Endometrium (tissue), 2 donors: ENCODE measurements at regions not wholly inside any gene's neighbourhood (a gene's known extent, or its start where the extent isn't known, plus 50 kb on each side); places are given as distances from the start of the nearest gene placed in this dataset.
"Not testable (repeated sequence)": the region's sequence is repeated elsewhere in the genome, so short reads cannot be mapped to it uniquely, and the experiment has no call there.

Source experiments
- FAIRE-seq: peaks from 2 replicates; lab custom pipeline; 2012; peaks lifted over from hg19 to GRCh38; lab: Jason Lieb, UNC
- donor health status: control.
- donor health status: control.

DNA sequence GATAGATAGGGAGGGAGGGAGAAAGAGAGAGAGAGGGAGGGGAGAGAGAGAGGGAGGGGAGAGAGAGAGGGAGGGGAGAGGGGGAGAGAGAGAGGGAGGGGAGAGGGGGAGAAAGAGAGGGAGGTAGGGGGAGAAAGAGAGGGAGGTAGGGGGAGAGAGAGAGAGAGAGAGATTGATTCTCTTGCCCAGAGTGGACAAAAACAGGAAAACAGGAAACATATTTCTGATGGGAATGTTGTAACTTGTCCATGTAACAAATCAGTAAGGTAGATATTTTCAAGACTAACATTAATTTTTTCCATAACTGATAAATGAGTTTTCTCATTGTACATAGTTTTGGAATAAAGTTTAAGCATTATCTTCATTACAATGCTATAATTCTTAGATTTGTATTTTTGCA lies 811.7 kb upstream of the GRAMD2B start:
- FAIRE-seq: no peak

DNA sequence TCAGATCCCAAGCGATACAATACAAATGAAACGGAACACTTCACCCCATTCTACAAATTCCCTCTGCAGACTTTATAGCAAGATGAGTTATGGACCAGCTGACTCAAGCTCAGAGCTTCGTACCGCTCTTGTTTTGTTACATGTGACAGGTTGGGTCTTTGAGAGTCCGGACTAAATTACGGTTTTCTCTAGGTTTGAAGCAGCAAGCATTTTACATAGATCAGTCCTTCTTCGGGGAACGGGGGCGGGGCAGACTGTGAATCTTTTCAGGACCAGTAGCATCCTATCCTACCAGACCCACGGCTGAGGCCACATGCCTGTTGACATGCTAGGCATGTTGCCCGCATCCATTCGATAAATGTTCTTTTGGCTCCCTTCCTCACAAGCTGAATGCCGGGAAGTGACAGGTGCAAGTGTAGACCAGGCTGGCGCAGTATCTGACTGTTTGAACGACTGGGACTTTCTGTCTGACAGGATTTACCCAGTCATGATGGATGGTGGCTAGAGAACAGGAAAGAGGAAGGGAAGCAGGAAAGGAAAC lies 811.0 kb upstream of the GRAMD2B start:
- FAIRE-seq: no peak

DNA sequence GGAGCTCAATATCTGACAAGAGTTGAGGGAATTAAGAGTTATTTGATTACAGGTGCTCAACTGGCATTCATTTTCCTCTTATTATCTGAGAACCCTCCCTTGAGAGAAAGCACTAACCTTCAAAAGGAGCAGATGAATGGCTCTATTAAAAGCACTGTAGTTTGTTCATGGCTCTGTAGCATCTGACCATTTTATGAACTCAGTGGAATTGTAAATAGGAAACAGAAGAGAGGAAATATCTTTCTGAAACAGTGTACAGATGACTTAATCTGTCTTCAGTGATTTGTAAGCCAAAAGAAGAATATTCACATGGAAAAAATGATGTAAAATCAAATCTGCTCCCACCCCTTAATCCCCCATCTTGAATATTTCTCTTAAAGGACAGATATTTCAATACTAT lies 810.4 kb upstream of the GRAMD2B start:
- no peak for FAIRE-seq

DNA sequence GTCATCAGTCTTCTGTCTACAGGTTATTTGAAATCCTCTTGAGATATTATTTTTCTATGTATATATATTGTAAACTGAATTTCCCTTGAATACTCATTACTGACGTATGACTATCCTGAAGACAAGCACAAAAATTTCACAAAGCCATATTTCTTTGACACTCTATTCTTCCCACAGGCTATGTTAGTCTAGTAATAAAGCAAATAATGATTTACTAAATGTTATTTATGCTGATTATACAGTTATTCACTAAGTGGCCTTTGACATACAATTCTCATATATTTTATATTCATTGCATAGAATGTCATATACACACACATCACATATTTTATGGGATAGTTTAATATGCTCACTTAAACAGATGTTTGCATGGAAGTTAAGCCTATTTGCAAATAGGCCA lies 793.0 kb upstream of the GRAMD2B start:
- FAIRE-seq: no peak

DNA sequence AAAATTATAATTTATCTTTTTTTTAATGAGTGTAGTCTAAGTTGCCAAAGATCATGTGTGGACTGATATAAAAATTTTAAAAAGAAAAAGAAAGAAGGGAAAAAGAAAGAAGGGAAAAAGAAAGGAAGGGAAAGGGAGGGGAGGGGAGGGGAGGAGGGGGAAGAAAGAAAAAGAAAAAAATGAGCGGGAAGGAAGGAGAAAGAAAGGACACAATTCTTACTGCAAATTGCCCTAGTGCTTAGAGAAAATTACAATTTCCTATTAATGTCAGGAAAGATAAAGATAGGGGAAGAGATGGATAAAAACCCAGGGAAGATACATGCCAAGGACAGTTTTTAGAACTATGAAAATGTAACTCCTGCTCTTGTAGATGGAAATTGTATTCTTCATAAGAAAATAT lies 789.7 kb upstream of the GRAMD2B start:
- no peak for FAIRE-seq

DNA sequence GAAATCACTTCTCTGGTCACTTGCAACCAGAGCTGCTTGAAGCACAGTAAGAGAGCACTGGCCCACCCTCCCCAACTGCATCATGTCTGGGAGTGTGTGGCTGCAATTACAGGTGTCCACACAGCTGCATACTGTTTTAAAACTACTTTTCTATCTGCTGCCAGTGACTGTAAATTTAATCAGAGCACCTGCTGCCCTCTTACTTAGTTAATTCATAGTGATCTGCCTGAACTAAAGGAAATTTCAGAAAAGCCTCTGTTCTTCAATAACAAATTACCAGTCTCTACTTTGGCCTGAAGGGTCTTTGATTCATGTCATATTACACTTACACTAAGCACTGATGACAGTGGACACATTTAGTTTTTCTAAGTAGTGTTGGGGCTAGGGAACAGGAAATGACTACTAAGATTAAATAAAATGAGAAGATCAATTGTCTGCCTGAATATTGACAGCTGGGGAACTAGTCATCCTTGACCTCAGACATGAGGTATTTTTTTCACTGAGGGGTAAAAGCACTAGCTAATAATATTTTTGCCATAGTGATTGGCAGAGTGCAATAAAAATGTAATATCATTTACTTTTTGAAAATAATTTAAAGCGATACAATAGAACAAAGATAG lies 788.9 kb upstream of the GRAMD2B start:
- no peak for FAIRE-seq

DNA sequence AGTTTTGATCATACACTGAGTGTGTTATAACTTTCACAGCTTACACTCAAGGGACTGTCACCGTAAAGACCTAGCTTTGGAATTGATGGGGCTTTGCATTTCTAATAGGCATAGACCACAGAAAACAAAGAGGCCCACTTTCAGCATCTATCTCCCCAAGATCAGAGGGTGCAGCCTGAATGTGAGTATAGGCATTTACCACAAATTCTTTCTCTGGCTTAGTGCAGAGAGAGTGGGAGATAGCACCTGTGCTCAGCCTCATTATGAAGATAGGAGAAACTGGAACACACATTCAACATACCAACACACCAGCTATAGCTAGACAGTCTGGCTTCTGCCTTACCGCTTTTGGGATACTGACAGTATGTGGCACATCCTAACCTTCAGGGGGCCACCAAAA lies 783.4 kb upstream of the GRAMD2B start:
- no peak for FAIRE-seq

DNA sequence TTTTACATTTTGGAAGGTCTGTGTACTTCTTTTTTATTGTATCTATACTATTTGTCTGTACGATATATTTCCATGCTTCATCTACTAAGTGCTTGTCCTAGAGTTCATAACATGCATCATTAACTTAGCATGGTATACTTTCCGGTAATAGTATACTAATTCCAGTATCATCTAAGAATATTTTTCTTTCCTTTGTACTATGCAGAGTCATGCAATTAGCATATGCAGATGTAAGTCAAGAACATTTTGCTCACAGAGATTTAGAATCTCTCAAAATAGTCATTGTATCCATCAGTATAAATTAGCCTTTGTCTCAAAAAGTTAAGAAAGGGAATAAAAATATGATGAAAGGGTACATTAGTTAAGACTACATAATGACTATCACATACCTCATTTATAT lies 770.4 kb upstream of the GRAMD2B start:
- FAIRE-seq: peak; percentile 33

DNA sequence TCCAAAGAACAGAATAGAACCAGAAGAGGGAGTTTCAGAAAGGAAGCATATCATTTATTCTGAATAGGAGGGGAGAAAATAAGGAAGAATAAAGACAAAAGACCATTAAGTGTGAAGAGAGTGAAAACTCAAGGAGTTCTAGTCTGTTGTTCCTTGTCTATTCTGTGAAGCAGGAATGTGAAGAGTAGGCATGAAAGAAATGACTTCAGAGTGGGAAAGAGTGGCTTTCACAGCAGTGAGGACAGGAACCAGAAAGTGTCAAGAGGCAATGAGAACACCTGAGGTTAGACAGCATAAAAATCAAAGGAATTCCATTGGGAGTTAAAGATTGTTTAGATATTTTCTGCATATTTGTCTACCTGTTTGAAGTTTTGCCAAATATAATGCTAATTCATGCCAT lies 768.8 kb upstream of the GRAMD2B start:
- no peak for FAIRE-seq

DNA sequence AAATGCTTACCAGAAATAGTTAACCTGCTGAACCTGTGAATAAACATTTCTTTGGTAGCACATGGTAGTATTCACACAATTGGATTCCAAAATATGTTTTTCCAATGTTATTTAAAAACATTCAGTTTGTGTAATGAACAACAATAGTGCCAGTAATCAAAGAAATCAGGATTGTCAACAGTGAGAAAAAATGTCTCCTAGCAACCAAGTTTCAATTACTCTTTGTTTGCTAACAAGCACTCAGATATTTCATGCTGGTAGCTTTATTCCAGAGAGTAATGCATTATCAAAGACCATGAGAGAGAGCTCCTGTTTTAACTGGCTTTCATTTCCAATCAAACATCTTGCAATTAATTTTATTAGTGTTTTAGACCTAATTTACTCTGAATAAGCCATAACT lies 768.1 kb upstream of the GRAMD2B start:
- FAIRE-seq: peak; percentile 48

DNA sequence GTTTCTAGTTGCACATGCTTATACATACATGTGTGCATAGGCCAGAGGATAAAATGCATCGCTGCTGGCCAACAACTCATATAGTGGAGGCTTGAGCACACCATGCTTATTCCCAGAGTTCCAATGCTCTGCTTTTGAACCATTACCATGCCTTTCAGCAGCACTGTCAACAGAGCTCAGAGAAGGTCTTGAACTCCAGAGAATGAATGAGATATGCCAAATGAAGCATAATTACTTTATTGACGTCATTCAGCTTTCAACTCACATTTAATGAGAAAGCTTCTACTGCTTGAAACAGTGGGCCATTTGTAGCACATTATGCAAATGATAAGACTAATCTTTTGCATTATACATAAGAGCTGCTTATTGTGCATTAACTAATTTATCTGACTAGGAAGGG lies 765.3 kb upstream of the GRAMD2B start:
- FAIRE-seq: no peak

DNA sequence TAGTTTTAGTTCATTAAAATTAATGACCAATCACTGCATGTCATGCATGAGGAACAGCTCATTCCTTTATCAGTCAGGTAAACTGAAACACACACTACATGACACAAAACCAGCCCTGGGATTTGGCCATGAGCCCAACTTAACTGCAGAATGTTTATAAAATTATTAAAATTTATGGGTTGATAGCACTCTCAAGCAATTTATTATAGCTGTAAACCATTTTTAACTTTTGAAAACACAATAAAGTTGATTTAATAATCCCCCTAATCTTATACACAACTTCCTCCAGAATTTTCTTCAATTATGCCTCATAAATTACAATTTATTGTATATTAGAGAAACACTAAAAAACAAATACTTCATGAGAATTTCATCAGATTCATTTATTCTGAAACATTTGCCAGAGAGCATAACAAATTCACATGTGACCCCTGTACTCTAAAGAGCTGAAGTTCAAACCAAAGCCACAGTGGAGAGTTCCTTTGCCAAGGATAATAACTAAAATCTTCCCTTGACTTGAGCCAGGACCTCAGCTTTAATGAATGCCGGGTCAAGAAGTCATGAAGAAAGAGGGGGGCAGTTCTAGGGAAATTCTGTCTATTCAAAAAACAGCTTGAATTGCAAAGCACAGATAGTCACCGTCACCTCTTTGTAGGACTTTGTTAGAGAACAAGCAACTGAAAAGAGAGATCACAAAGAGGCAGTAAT lies 763.7 kb upstream of the GRAMD2B start:
- FAIRE-seq: peak; percentile 100

DNA sequence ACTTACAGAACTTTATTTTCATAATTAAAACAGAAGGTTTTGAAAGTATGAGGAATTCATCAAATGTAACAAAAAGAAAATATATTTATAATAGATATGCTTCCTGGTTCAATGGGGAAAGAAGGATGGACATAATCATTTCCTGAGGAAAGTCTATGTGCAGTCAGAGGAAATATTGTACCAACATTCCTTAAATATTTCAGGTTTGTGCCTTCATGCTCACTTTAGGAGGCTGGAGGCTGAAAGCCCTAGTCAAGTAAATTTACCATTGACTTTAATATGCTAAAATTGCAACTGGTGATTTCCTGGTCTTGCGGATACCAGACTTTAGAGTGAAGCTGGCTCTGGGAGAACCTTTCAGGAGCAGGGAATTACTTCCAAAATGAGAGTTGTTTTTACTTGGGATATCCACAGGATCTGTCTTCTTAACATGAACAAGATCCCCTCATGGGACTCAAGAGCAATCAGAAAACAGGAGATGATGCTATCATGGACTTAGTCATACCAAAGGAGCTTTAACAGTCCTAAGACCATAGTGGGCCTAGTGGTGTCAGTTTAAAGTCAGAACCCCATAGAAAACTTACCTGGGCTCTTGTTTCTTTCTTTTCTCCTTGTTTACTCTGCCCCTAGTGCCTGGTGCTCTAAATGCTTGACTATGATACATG lies 762.8 kb upstream of the GRAMD2B start:
- no peak for FAIRE-seq

DNA sequence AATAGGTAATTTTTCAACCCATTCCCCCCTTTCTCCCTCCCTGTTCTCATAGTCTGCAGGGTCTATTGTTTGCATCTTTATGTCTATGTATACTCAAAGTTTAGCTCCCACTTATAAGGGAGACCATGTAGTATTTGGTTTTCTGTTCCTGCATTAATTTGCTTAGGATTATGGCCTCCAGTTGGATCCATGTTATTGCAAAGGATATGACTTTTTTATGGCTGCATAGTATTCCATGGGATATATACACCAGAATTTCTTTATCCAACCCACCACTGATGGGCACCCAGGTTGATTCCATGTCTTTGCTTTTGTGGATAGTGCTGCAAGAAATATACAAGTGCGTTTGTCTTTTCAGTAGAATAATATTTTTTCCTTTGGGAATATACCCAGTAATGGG lies 761.6 kb upstream of the GRAMD2B start:
- FAIRE-seq: no peak

DNA sequence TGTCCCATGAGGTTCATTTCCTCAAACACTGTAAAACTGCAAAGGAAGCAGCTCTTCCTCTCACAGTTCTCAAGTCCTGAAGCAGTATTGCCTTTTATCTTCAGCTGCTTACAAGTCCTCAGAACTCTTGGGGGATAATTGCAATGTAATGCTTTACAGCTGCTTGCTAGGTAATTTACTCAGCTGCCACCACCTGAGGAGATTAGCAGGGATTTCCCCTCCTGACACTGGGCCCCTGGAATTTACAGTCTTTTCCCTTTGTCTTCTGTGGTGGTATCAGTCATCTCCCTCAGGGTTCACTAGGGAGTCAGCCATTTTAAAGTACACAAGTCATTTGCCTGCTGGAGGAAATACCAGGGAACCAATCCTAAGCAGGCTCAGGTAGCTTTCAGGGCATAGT lies 754.3 kb upstream of the GRAMD2B start:
- no peak for FAIRE-seq

DNA sequence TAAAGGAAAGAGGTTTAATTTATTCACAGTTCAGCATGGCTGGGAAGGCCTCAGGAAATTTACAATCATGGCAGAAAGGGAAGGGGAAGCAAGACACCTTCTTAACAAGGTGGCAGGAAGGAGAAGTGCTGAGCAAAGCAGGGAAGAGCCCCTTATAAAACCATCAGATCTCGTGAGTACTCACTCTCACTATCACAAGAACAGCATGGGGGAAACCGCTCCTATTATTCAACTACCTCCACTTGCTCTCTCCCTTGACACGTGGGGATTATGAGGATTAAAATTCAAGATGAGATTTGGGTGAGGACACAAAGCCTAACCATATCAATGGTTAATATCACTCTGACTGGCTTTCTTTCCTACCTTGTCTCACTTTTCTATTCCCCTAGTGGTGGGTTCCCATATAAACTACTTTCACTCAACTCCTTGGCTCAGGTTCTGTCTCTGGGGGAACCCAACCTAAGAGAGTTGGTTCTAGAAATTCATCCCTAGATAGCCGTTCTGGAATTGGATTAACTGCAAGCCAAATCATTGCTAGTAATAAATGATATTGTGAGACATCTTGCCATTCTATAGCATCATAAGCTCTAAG lies 749.8 kb upstream of the GRAMD2B start:
- no peak for FAIRE-seq

DNA sequence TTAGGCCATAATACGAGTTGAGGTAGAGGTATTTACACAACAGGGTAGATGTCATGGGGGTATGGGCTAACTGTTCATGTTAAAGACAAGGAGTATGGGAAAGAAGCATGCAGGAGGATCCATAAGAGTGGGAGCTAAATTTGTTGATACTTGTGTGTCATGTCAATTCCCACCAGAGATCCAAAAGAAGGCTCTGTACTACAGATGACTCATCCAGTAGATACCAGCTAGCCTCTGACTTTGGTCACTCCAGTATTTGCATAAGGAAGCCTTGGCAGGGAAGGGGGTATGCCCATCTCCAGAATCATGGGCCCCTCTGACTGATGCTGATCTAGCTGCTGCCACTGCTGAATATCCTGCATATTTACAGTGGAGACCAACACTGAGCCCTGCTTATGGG lies 743.7 kb upstream of the GRAMD2B start:
- no peak for FAIRE-seq

DNA sequence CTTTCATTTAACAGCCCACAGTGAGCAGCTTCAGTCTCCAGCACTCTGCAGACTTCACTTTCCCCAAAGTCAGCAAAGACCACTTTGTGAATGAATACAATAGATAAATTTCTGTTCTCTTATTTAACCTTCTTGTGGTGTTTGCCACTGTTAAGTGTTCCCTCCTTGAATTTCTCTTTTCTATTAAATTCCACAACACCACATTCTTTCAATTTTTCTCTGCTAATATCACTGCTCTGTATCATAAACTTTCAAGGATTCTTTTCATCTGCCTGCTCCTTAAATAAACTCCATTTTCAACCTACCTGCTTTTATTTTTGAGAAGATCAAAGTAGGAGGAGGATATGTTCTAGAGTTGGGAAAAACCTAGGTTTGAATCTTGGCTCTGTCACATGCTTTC lies 739.5 kb upstream of the GRAMD2B start:
- no peak for FAIRE-seq

DNA sequence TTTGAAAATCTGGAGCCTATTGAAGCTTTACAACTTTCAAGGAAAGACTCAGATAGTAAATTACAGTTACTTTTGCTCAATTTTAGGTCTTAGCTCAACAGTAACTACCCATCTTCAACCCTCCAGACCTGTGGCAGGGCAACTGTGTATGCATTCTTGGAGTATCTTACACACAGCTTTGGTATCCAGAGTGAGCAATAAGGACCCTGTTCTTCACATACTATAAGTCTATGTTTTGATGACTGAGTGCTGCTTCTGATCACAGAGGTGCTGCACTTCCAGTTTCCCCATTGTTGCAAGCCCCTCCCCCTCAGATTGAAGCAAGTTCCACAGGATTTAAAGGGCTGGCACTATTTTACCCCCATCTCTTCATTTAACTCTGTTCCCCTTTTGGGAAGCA lies 737.4 kb upstream of the GRAMD2B start:
- no peak for FAIRE-seq

DNA sequence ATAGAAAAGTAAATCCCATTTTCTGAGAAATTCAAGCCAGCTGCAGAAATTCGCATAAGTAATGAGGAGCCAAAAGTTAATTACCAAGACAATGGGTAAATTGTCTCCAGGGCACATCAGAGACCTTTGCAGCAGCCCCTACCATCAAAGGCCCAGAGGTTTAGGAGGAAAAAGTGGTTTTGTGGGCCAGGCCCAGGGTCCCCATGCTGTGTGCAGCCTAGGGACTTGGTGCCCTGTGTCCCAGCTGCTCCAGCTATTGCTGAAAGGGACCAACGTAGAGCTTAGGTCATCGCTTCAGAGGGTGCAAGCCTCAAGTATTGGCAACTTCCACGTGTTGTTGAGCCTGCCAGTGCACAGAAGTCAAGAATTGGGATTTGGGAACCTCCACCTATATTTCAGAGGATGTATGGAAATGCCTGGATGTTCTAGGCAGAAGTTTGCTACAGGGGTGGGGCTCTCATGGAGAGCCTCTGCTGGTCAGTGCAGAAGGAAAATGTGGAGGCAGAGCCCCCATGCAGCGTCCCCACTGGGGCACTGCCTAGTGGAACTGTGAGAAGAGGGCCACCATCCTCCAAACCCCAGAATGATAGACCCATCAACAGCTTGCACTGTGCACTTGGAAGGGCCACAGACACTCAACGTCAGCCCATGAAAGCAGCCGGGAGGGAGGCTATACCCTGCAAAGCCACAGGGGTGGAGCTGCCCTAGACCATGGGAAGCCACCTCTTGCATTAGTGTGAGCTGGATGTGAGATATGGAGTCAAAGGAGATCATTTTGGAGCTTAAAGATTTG lies 731.3 kb upstream of the GRAMD2B start:
- not testable (repeated sequence) for FAIRE-seq

DNA sequence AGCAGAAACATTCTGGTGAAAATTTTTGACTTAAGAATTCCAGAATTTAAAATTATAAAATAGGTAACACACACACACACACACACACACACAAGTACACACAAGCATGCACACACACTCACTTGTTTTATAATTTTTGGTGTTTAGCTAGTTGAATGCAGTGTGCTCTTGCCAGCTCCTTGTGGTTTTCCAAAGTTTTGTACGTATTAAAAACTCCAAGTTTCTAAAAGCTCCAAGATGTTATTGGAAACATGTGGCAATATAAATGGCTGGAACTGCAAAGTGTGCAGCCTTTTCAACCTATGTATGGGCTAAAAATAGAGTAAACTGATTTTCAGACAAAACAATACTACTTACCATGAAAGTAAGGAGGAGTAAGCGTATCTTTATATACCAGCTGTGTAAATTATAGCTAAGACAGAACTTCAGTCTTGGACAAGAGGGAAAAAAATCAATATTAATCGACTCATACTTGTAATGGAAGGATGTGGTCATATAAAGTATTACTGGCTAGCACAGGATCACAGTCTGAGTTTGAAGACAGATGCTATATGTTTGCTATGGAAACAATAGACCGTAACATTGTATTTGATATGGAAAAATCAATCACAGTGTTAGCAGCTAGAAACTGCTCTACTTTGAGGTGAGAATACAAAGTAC lies 727.1 kb upstream of the GRAMD2B start:
- no peak for FAIRE-seq

DNA sequence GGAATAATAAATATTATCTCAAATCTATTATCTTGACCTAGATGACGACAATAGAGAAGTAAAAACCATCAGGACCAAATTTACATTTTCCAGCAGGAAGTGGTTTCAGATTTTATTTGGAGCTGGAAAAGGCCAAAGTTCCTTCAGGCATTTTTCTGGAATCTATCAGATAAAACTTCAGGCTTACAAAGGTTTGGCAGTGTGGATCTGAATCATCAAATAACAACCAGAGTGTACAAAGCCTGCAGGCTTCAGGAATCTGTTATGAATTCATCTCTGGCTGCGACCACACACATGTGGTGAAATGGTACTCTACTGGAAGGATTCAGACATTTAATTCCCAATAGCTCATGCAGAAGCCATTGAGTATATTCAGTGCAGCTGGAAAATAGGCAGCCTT lies 726.4 kb upstream of the GRAMD2B start:
- peak; percentile 87 for FAIRE-seq
